Muscle of leg (tissue), 3 donors: ENCODE measurements at regions not wholly inside any gene's neighbourhood (a gene's known extent, or its start where the extent isn't known, plus 50 kb on each side); places are given as distances from the start of the nearest gene placed in this dataset.
"Not testable (repeated sequence)": the region's sequence is repeated elsewhere in the genome, so short reads cannot be mapped to it uniquely, and the experiment has no call there.

Experiments used
- DNase-seq: peaks from one replicate; pipeline ENCODE4 v3.0.0; 2013
- H3K27ac ChIP-seq: one replicate; pipeline ENCODE4 v1.5.1; 2013; ENCODE audit warnings: mild to moderate bottlenecking, low read length, control low read depth
- H3K27me3 ChIP-seq: one replicate; pipeline ENCODE4 v1.6.1; 2013; ENCODE audit warnings: low read length; ENCODE audit not compliant: control insufficient read depth, insufficient read depth
- H3K36me3 ChIP-seq: one replicate; pipeline ENCODE4 v1.6.1; 2013; ENCODE audit warnings: low read length; ENCODE audit not compliant: control insufficient read depth, insufficient read depth
- H3K4me1 ChIP-seq: one replicate; pipeline ENCODE4 v1.6.1; 2013; ENCODE audit warnings: low read length; ENCODE audit not compliant: control insufficient read depth, insufficient read depth
- H3K4me3 ChIP-seq: one replicate; pipeline ENCODE4 v1.5.1; 2013; ENCODE audit warnings: low read length, control low read depth
- H3K9me3 ChIP-seq: replicated peaks from 2 replicates; pipeline ENCODE4 v1.6.1; 2013; ENCODE audit warnings: low read depth, low read length; ENCODE audit not compliant: control insufficient read depth
- WGBS: methylation state at CpG from one replicate; pipeline ENCODE4 v1.1.5; 2013; ENCODE audit warnings: missing lambda C conversion rate; ENCODE audit not compliant: insufficient coverage; 5-methylcytosine and 5-hydroxymethylcytosine counted together

DNA sequence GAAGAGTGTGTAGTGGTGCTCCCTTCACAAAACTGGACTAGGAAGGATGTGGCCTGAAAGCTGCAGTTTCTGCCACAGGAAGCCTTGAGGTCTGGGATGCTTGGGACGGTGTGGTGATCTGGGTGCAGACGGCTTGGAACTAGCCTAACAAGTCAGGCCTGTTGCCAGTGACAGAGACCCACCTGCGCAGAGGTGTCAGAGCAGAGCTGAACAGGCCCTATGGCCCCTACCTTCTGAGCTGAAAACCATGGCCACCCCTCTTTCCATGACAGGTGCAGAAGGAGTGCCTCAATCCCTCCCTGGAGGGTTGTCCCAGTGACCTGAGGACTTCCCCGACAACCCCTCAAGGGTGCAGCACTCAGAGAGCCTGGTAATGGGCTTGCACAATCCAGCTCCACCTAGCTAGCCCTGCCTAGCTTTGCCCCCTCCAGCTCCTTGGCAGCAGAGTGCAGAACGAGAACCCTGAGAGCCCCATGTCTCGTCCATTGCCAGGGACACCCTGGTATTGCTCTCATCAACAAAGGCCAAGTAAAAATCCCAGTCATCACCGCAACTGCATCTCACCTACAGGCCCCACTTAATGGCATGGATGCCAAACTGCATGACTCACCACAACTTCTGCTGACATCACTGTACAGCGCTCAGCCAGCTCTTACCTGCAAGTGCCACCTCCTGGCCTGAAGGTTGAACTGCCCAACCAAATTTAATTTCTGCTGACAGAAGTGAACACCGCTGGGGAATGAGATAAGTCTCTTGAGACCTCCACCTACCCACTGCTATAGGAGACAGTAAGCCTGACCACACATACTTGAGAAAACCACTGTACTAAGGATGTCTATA is 563.1 kb downstream of the TFAP2A start:
- Histone ChIP-seq H3K4me3 (no peak overlapping the region), H3K27ac (no peak overlapping the region), H3K9me3 (peaks cover 38% of the 10 kb centered on the region), H3K27me3 (no peaks in the 10 kb centered on the region), H3K36me3 (no peaks in the 10 kb centered on the region), H3K4me1 (no peaks in the 10 kb centered on the region)
- 83% methylated on average over 8 of the region's 9 CpGs for WGBS
- no peak for DNase-seq

GRCh38 chr6:9851006-9851405 is 563.9 kb downstream of the TFAP2A start:
- WGBS, result 0% methylated on average over 1 of the region's 2 CpGs
- Histone ChIP-seq H3K9me3 (peaks cover 43% of the 10 kb centered on the region), H3K27me3 (no peaks in the 10 kb centered on the region), H3K4me1 (no peaks in the 10 kb centered on the region), H3K36me3 (no peaks in the 10 kb centered on the region), H3K27ac (no peak overlapping the region), H3K4me3 (no peak overlapping the region)
- no peak for DNase-seq

GRCh38 chr6:9848094-9848493 is 566.8 kb downstream of the TFAP2A start:
- no peaks in the 10 kb centered on the region for H3K4me1 ChIP-seq
- DNase-seq, result no peak
- WGBS, result no CpG with 5 or more reads among the region's 1 CpG
- no peaks in the 10 kb centered on the region for H3K36me3 ChIP-seq
- H3K9me3 ChIP-seq, result peaks cover 33% of the 10 kb centered on the region
- no peak overlapping the region for H3K27ac ChIP-seq
- H3K27me3 ChIP-seq, result no peaks in the 10 kb centered on the region
- no peak overlapping the region for H3K4me3 ChIP-seq

GRCh38 chr6:9841886-9842725 is 572.8 kb downstream of the TFAP2A start:
- H3K9me3 ChIP-seq, result peaks cover 5% of the 10 kb centered on the region
- no peak for DNase-seq
- H3K4me1 ChIP-seq, result no peaks in the 10 kb centered on the region
- WGBS, result 10% methylated on average over 1 of the region's 9 CpGs
- H3K36me3 ChIP-seq, result no peaks in the 10 kb centered on the region
- no peak overlapping the region for H3K27ac ChIP-seq
- H3K4me3 ChIP-seq, result no peak overlapping the region
- H3K27me3 ChIP-seq, result no peaks in the 10 kb centered on the region

DNA sequence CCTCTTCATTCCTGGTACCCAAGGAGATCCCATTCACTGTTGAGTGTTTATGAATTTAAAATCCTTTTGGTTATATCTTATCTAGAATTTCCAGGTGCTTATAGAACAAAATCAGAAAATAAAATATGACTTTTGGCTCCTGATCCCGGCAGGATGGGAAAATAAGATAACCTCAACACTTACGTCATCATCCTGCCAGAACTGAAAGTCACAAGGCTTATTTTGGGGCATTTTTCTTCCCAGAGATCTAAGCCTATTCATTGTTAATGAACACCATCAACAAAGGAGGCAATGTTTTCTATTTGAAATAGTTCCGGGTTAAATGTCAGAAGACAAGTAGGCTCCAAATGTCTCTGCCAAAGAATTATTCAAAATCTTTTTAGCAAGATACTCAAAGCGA is 580.6 kb downstream of the TFAP2A start:
- H3K27me3 ChIP-seq, result no peaks in the 10 kb centered on the region
- no peak overlapping the region for H3K4me3 ChIP-seq
- no peaks in the 10 kb centered on the region for H3K9me3 ChIP-seq
- no peaks in the 10 kb centered on the region for H3K4me1 ChIP-seq
- H3K27ac ChIP-seq, result no peak overlapping the region
- no CpG with 5 or more reads among the region's 4 CpGs for WGBS
- DNase-seq, result no peak
- no peaks in the 10 kb centered on the region for H3K36me3 ChIP-seq

- Histone ChIP-seq H3K27ac (no peak overlapping the region), H3K4me3 (no peak overlapping the region), H3K4me1 (no peaks in the 10 kb centered on the region), H3K36me3 (no peaks in the 10 kb centered on the region), H3K27me3 (no peaks in the 10 kb centered on the region), H3K9me3 (no peaks in the 10 kb centered on the region)
- no peak for DNase-seq
Measured at GRCh38 chr6:9831783-9832182, 583.1 kb downstream of the TFAP2A start.

GRCh38 chr6:9830808-9831207 is 584.1 kb downstream of the TFAP2A start:
- WGBS, result no CpG with 5 or more reads among the region's 2 CpGs

DNA sequence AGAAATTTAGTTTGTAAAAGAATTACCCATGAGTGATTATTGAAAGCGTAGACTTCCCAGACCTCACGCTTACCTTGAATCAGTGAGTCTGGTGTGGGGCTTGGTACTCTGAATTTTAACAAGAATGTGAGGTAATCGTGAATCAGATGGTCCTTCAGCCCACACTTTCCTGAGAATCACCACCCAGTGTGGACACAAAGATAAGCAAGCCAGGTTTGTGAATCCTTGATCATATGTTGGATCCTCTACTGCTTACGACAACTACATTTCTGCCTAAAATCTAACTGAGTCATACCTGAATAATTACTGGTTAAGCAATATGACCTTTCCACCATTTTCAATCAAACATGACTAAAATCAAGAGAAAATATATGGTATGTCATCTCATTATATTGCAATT is 589.3 kb downstream of the TFAP2A start:
- Histone ChIP-seq H3K27ac (no peak overlapping the region), H3K4me1 (no peaks in the 10 kb centered on the region), H3K27me3 (no peaks in the 10 kb centered on the region), H3K36me3 (no peaks in the 10 kb centered on the region), H3K4me3 (no peak overlapping the region), H3K9me3 (no peaks in the 10 kb centered on the region)
- no peak for DNase-seq
- WGBS, result 80% methylated on average over 3 of the region's 4 CpGs

More at GRCh38 chr6:9830808-9831207, 584.1 kb downstream of the TFAP2A start:
- no peaks in the 10 kb centered on the region for H3K4me1 ChIP-seq
- H3K36me3 ChIP-seq, result no peaks in the 10 kb centered on the region
- H3K27ac ChIP-seq, result no peak overlapping the region
- H3K9me3 ChIP-seq, result no peaks in the 10 kb centered on the region
- H3K27me3 ChIP-seq, result no peaks in the 10 kb centered on the region
- H3K4me3 ChIP-seq, result no peak overlapping the region
- DNase-seq, result no peak

DNA sequence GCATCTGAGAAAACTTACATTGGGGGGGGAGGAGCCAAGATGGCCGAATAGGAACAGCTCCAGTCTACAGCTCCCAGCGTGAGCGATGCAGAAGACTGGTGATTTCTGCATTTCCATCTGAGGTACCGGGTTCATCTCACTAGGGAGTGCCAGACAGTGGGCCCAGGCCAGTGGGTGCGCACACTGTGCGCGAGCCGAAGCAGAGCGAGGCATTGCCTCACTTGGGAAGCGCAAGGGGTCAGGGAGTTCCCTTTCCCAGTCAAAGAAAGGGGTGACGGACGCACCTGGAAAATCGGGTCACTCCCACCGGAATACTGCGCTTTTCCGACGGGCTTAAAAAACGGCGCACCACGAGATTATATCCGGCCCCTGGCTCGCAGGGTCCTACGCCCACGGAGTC is 604.1 kb downstream of the TFAP2A start:
- H3K4me3 ChIP-seq, H3K9me3 ChIP-seq, H3K27ac ChIP-seq, DNase-seq, H3K27me3 ChIP-seq, H3K4me1 ChIP-seq, H3K36me3 ChIP-seq: not testable (repeated sequence)
- 90% methylated on average over 22 of the region's 24 CpGs for WGBS

GRCh38 chr6:9810286-9810685 is 604.6 kb downstream of the TFAP2A start:
- Histone ChIP-seq H3K27me3 (no peaks in the 10 kb centered on the region), H3K36me3 (no peaks in the 10 kb centered on the region), H3K27ac (no peak overlapping the region), H3K4me3 (no peak overlapping the region), H3K4me1 (no peaks in the 10 kb centered on the region), H3K9me3 (no peaks in the 10 kb centered on the region)
- WGBS, result 80% methylated on average over 6 of the region's 6 CpGs
- no peak for DNase-seq
